Uterus (tissue), 3 donors: ENCODE measurements at regions not wholly inside any gene's neighbourhood (a gene's known extent, or its start where the extent isn't known, plus 50 kb on each side); places are given as distances from the start of the nearest gene placed in this dataset.
"Not testable (repeated sequence)": the region's sequence is repeated elsewhere in the genome, so short reads cannot be mapped to it uniquely, and the experiment has no call there.

Experiments used
- DNase-seq, 2 donors: peaks; one replicate each; pipeline ENCODE4 v3.0.0-alpha.2; 2019 to 2020
- H3K27ac ChIP-seq, 2 donors: fragments of 200-600 bp; sonication (generic); 1 replicate in 1 of 2; 2 replicates in 1 of 2; pipeline ENCODE4 v1.5.1; 2016 to 2018
- H3K27me3 ChIP-seq, 2 donors: fragments of 200-600 bp; sonication (generic); one replicate each; pipeline ENCODE4 v1.5.1; 2018 to 2019; ENCODE audit warnings: control low read depth in 1 of 2
- H3K36me3 ChIP-seq, 2 donors: fragments of 200-600 bp; sonication (generic); one replicate each; pipeline ENCODE4 v1.5.1; 2019; ENCODE audit warnings: control low read depth in 1 of 2
- H3K4me1 ChIP-seq, 2 donors: fragments of 200-600 bp; sonication (generic); one replicate each; pipeline ENCODE4 v1.5.1; 2018 to 2019; ENCODE audit warnings: control low read depth in 1 of 2
- H3K4me3 ChIP-seq, 2 donors: fragments of 200-600 bp; sonication (generic); 1 replicate in 1 of 2; 2 replicates in 1 of 2; pipeline ENCODE4 v1.5.1; 2018 to 2019; ENCODE audit warnings: mild to moderate bottlenecking in 1 of 2
- H3K9me3 ChIP-seq, 2 donors: fragments of 200-600 bp; sonication (generic); one replicate each; pipeline ENCODE4 v1.5.1; 2019; ENCODE audit warnings: control low read depth in 1 of 2
- POLR2A ChIP-seq, 2 donors: fragments of 450-650 bp; IDR thresholded peaks; one replicate each; pipeline ENCODE4 v1.6.1; 2016; ENCODE audit warnings: antibody characterized with exemption in 2 of 2, mild to moderate bottlenecking in 1 of 2, moderate library complexity in 1 of 2
- intact Hi-C: fragments of 100-400 bp; cut with DNase I; formaldehyde crosslinking; loops from one replicate; pipeline ENCODE4 v1.15.1; 2023; ENCODE audit warnings: low total_unique reads
- TF ChIP-seq, protein P1 (sequence below), 4 experiments: fragments of 200-600 bp in 2 of 4; fragments of 450-650 bp in 2 of 4; sonication (generic) in 2 of 4; IDR thresholded peaks; one replicate each; pipeline ENCODE4 v1.5.1; 2016 to 2019; ENCODE audit warnings: antibody characterized with exemption in 4 of 4, mild to moderate bottlenecking in 2 of 4, moderate library complexity in 1 of 4
- donor health status: DM: yes; HTN: yes; CAD: no.

- Histone ChIP-seq H3K9me3 (no peaks in the 10 kb centered on the region), H3K4me1 (no peaks in the 10 kb centered on the region), H3K27ac (no peak overlapping the region), H3K27me3 (no peaks in the 10 kb centered on the region), H3K4me3 (no peak overlapping the region), H3K36me3 (no peaks in the 10 kb centered on the region)
- TF ChIP-seq POLR2A (IDR thresholded peaks at IDR 0.05) = no peak
- TF ChIP-seq, protein P1, sequence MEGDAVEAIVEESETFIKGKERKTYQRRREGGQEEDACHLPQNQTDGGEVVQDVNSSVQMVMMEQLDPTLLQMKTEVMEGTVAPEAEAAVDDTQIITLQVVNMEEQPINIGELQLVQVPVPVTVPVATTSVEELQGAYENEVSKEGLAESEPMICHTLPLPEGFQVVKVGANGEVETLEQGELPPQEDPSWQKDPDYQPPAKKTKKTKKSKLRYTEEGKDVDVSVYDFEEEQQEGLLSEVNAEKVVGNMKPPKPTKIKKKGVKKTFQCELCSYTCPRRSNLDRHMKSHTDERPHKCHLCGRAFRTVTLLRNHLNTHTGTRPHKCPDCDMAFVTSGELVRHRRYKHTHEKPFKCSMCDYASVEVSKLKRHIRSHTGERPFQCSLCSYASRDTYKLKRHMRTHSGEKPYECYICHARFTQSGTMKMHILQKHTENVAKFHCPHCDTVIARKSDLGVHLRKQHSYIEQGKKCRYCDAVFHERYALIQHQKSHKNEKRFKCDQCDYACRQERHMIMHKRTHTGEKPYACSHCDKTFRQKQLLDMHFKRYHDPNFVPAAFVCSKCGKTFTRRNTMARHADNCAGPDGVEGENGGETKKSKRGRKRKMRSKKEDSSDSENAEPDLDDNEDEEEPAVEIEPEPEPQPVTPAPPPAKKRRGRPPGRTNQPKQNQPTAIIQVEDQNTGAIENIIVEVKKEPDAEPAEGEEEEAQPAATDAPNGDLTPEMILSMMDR (IDR thresholded peaks at IDR 0.05) = no peak
- no peak for DNase-seq
- intact Hi-C loops = no loop called here
Measured at GRCh38 chr15:62369454-62369853, 204.4 kb upstream of the C2CD4B start.

DNA sequence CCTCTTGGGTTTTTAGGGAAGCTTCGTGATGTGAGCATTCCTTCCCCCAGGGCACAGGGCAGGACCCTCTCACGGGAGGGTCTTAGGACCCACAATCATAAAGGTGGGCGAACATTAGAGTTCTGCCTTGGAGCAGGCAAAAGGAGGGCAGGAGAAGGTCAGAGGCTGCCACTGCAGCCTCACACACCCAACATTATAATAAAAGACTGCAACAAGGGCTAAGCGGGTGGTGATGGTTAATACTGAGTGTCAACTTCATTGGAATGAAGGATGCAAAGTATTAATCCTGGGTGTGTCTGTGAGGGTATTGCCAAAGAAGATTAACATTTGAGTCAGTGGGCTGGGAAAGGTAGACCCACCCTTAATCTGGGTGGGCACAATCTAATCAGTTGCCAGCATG is 206.6 kb upstream of the C2CD4B start:
- H3K9me3 ChIP-seq, H3K36me3 ChIP-seq, intact Hi-C loops: not testable (repeated sequence)

GRCh38 chr15:62377736-62378480 is 212.8 kb upstream of the C2CD4B start:
- H3K9me3 ChIP-seq = no peaks in the 10 kb centered on the region

More for the DNA sequence above, 206.6 kb upstream of the C2CD4B start:
- not testable (repeated sequence) for H3K4me1 ChIP-seq, DNase-seq, H3K27ac ChIP-seq, H3K27me3 ChIP-seq, H3K4me3 ChIP-seq

GRCh38 chr15:62378772-62379498 is 213.8 kb upstream of the C2CD4B start:
- Histone ChIP-seq H3K9me3 (no peaks in the 10 kb centered on the region), H3K27ac (no peak overlapping the region), H3K27me3 (no peaks in the 10 kb centered on the region), H3K36me3 (no peaks in the 10 kb centered on the region), H3K4me3 (no peak overlapping the region), H3K4me1 (no peaks in the 10 kb centered on the region)
- DNase-seq = no peak
- TF ChIP-seq, protein P1 (IDR thresholded peaks at IDR 0.05) = no peak
- no peak for TF ChIP-seq POLR2A (IDR thresholded peaks at IDR 0.05)
- intact Hi-C loops = no loop called here

More at GRCh38 chr15:62377736-62378480, 212.8 kb upstream of the C2CD4B start:
- H3K4me1 ChIP-seq = no peaks in the 10 kb centered on the region
- no peaks in the 10 kb centered on the region for H3K27me3 ChIP-seq
- no peaks in the 10 kb centered on the region for H3K36me3 ChIP-seq
- intact Hi-C loops = no loop called here
- H3K4me3 ChIP-seq = no peak overlapping the region
- no peak overlapping the region for H3K27ac ChIP-seq
- TF ChIP-seq, protein P1 (IDR thresholded peaks at IDR 0.05) = no peak
- TF ChIP-seq POLR2A (IDR thresholded peaks at IDR 0.05) = no peak
- no peak for DNase-seq

- DNase-seq = no peak
- Histone ChIP-seq H3K27ac (no peak overlapping the region), H3K27me3 (no peaks in the 10 kb centered on the region), H3K4me1 (no peaks in the 10 kb centered on the region), H3K9me3 (no peaks in the 10 kb centered on the region), H3K4me3 (no peak overlapping the region), H3K36me3 (no peaks in the 10 kb centered on the region)
- TF ChIP-seq POLR2A (IDR thresholded peaks at IDR 0.05) = no peak
- TF ChIP-seq, protein P1 (IDR thresholded peaks at IDR 0.05) = no peak
- intact Hi-C loops = no loop called here
Measured at GRCh38 chr15:62380011-62380410, 214.9 kb upstream of the C2CD4B start.
